Upper lobe of right lung (tissue), 1 donor: ENCODE measurements at regions not wholly inside any gene's neighbourhood (a gene's known extent, or its start where the extent isn't known, plus 50 kb on each side); places are given as distances from the start of the nearest gene placed in this dataset.

Source experiments
- ATAC-seq: fragments of 200-7000 bp; cut with Tn5 transposase; one replicate; pipeline ENCODE4 v1.9.1; 2020; ENCODE audit warnings: mild to moderate bottlenecking, moderate library complexity
- DNase-seq: peaks from one replicate; pipeline ENCODE4 v3.0.0-alpha.2; 2020
- H3K27ac ChIP-seq: fragments of 200-600 bp; one replicate; pipeline ENCODE4 v1.8.0; 2022
- H3K27me3 ChIP-seq: fragments of 200-600 bp; one replicate; pipeline ENCODE4 v1.8.0; 2022; ENCODE audit warnings: mild to moderate bottlenecking
- H3K36me3 ChIP-seq: fragments of 200-600 bp; one replicate; pipeline ENCODE4 v1.8.0; 2022
- H3K4me1 ChIP-seq: fragments of 200-600 bp; one replicate; pipeline ENCODE4 v1.8.0; 2022
- H3K4me3 ChIP-seq: fragments of 200-600 bp; one replicate; pipeline ENCODE4 v1.8.0; 2022; ENCODE audit warnings: mild to moderate bottlenecking
- H3K9me3 ChIP-seq: fragments of 200-600 bp; one replicate; pipeline ENCODE4 v1.8.0; 2022
- intact Hi-C: fragments of 100-400 bp; cut with DNase I; formaldehyde crosslinking; loops from one replicate; pipeline ENCODE4 v1.11.0; 2022
- TF ChIP-seq, protein P1 (sequence below): fragments of 200-600 bp; IDR thresholded peaks from one replicate; pipeline ENCODE4 v1.8.0; 2022; ENCODE audit warnings: antibody characterized with exemption
- donor health status: DM: no; HTN: yes; CAD: no; lungs with severe emphysema.

DNA sequence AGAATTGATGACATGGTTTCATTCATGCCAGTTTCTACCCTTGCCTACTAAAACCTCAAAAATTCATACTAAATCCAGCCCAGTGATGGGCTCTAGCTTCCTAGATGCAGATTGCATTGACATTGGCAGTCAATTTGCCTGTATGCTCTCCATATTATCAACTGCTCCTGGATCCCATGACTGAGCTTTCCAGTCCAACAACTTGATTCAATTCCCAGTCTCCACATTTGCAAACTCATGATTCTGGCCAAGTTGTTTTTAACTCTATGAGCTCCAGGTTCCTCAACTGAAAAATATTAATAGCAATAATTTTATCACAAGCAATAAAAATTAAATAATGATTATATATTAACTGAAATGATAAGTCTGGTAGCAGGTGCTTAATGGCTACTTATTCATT is 51.0 kb upstream of the DSC1 start:
- no peaks in the 10 kb centered on the region for H3K36me3 ChIP-seq
- no peaks in the 10 kb centered on the region for H3K27me3 ChIP-seq
- DNase-seq = no peak
- intact Hi-C loops = no loop called here
- H3K9me3 ChIP-seq = no peaks in the 10 kb centered on the region
- no peaks in the 10 kb centered on the region for H3K4me1 ChIP-seq
- H3K4me3 ChIP-seq = no peak overlapping the region
- no peak overlapping the region for H3K27ac ChIP-seq
- TF ChIP-seq, protein P1, sequence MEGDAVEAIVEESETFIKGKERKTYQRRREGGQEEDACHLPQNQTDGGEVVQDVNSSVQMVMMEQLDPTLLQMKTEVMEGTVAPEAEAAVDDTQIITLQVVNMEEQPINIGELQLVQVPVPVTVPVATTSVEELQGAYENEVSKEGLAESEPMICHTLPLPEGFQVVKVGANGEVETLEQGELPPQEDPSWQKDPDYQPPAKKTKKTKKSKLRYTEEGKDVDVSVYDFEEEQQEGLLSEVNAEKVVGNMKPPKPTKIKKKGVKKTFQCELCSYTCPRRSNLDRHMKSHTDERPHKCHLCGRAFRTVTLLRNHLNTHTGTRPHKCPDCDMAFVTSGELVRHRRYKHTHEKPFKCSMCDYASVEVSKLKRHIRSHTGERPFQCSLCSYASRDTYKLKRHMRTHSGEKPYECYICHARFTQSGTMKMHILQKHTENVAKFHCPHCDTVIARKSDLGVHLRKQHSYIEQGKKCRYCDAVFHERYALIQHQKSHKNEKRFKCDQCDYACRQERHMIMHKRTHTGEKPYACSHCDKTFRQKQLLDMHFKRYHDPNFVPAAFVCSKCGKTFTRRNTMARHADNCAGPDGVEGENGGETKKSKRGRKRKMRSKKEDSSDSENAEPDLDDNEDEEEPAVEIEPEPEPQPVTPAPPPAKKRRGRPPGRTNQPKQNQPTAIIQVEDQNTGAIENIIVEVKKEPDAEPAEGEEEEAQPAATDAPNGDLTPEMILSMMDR = no peak
- ATAC-seq = no peak

DNA sequence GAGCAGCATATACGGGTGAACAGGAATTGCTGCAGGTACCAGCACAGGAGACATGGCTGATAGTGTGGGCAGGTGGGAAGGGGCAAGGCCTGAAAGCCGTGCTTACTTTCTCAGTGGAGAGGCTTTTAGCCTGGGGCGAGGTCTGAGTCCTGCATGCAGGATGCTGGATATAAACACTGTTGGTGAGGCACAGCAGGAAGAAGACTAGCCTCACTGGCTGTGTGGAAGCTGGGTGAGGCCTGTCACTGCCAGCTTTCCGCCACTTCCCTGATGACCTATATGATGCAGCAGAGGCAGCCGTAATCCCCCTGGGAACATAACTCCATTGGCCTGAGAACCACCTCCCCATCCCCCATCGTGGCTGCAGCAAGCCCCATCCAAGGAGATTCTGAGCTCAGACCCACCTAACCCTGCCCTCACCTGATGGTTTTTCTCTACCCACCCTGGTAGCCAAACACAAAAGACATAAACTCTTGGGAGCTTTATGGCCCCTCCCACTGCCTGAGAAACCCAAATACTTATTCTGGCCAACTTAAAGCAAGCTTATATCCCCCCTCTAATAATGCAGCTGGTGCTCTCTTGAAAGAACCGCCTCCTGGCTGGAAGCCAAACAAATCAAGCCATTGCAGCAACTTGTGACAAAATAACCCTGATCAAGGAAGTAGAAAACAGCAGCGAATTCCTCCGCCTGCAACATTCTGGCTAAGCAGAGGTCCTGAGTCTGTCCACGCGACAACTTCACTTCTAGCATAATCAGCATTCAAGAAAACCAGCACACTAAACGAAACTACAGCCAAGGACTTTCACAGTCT is 54.6 kb upstream of the DSC1 start:
- no peak overlapping the region for H3K27ac ChIP-seq
- no peaks in the 10 kb centered on the region for H3K4me1 ChIP-seq
- ATAC-seq = no peak
- DNase-seq = no peak
- no peaks in the 10 kb centered on the region for H3K36me3 ChIP-seq
- intact Hi-C loops = no loop called here
- H3K27me3 ChIP-seq = no peaks in the 10 kb centered on the region
- H3K4me3 ChIP-seq = no peak overlapping the region
- no peaks in the 10 kb centered on the region for H3K9me3 ChIP-seq
- TF ChIP-seq, protein P1 = no peak

DNA sequence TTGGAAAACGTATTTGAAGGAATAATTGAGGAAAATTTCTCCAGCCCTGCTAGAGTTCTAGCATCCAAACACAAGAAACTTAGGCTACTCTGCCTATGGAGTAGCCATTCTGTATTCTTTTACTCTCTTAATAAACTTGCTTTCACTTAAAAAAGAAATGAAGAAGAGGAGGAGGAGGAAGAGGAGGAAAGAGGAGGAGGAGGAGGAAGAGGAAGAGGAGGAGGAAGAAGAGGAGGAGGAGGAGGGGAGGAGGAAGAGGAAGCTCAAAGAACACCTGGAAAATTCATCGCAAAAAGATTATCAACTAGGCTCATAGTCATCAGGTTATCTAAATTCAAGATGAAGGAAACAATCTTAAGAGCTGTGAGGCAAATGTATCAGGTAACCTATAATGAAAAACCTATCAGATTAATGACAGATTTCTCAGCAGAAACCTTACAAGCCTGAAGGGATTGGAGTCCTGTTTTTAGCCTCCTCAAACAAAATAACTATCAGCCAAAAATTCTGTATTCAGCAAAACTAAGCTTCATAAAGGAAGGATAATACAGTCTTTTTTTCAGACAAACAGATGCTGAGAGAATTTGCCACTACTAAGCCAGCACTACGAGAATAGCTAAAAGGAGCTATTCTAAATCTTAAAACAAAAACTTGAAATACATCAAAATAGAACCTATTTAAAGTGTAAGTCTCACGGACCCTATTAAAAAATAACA is 56.2 kb upstream of the DSC1 start:
- no peaks in the 10 kb centered on the region for H3K4me1 ChIP-seq
- no peaks in the 10 kb centered on the region for H3K9me3 ChIP-seq
- H3K27ac ChIP-seq = no peak overlapping the region
- TF ChIP-seq, protein P1 = no peak
- no peak overlapping the region for H3K4me3 ChIP-seq
- no peaks in the 10 kb centered on the region for H3K27me3 ChIP-seq
- no peak for DNase-seq
- intact Hi-C loops = no loop called here
- no peaks in the 10 kb centered on the region for H3K36me3 ChIP-seq
- no peak for ATAC-seq

DNA sequence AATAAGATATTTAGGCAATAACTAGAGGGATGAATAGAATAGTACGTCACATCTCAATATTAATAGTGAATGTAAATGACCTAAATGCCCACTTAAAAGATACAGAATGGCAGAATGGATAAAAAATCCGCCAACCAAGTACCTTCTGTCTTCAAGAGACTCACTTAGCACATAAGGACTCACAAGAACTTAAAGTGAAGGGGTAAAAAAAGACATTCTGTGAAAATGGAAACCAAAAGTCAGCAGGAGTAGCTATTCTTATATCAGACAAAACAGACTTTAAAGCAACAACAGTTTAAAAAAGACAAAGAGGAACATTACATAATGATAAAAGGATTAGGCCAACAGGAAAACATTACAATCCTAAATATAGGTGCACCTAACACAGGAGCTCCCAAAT is 56.7 kb upstream of the DSC1 start:
- ATAC-seq = no peak

DNA sequence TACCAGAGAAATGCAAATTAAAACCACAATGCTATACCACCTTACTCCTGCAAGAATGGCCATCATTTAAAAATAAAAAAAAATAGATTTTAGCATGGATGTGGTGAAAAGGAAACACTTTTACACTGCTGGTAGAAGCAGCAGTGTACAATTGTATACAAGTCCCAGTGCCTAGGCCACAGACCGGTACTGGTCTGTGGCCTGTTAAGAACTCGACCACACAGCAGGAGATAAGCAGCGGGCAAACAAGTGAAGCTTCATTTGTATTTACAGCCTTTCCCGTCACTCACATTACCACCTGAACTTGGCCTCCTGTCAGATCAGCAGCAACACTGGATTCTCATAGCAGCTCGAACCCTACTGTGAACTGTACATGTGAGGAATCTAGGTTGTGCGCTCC is 60.7 kb upstream of the DSC1 start:
- ATAC-seq = no peak
- Histone ChIP-seq H3K4me3 (no peak overlapping the region), H3K27me3 (no peaks in the 10 kb centered on the region), H3K9me3 (no peaks in the 10 kb centered on the region), H3K36me3 (no peaks in the 10 kb centered on the region), H3K27ac (no peak overlapping the region), H3K4me1 (no peaks in the 10 kb centered on the region)
- no peak for DNase-seq
- intact Hi-C loops = no loop called here
- TF ChIP-seq, protein P1 = no peak

More for the DNA sequence above, 56.7 kb upstream of the DSC1 start:
- Histone ChIP-seq H3K27ac (no peak overlapping the region), H3K4me1 (no peaks in the 10 kb centered on the region), H3K36me3 (no peaks in the 10 kb centered on the region), H3K9me3 (no peaks in the 10 kb centered on the region), H3K27me3 (no peaks in the 10 kb centered on the region), H3K4me3 (no peak overlapping the region)
- TF ChIP-seq, protein P1 = no peak
- DNase-seq = no peak
- intact Hi-C loops = no loop called here
